K562 (cell line): ENCODE measurements at regions not wholly inside any gene's neighbourhood (a gene's known extent, or its start where the extent isn't known, plus 50 kb on each side); places are given as distances from the start of the nearest gene placed in this dataset.

Source experiments
- CBX3 ChIP-seq, 2 experiments: IDR thresholded peaks; 1 replicate in 1 of 2; 2 replicates in 1 of 2; pipeline ENCODE4 v1.6.1; 2012; ENCODE audit warnings: inconsistent platforms in 2 of 2, low read length in 2 of 2, borderline replicate concordance in 1 of 2, control low read depth in 1 of 2
- CCAR2 ChIP-seq: fragments of 200-400 bp; formaldehyde crosslinking; IDR thresholded peaks from 2 replicates; pipeline ENCODE4 v1.6.1; 2017; ENCODE audit warnings: mild to moderate bottlenecking, low read depth, low read length
- ESRRA ChIP-seq: fragments of 450-650 bp; IDR thresholded peaks from 2 replicates; pipeline ENCODE4 v1.6.1; 2014; ENCODE audit warnings: low read depth, mild to moderate bottlenecking, moderate library complexity, borderline replicate concordance
- EZH2 ChIP-seq: IDR thresholded peaks from 2 replicates; pipeline ENCODE4 v1.6.1; 2012; ENCODE audit warnings: low read depth, mild to moderate bottlenecking, inconsistent platforms, low read length, borderline replicate concordance
- HMG20B ChIP-seq: fragments of 250-450 bp; sonication (Bioruptor Pico); IDR thresholded peaks from 2 replicates; pipeline ENCODE4 v1.5.0; 2021; ENCODE audit warnings: mild to moderate bottlenecking
- MCM5 ChIP-seq: fragments of 450-650 bp; IDR thresholded peaks from 2 replicates; pipeline ENCODE4 v1.6.1; 2016; ENCODE audit warnings: low read depth
- NCOA4 ChIP-seq: fragments of 450-650 bp; IDR thresholded peaks from 2 replicates; pipeline ENCODE4 v1.6.1; 2018; ENCODE audit warnings: mild to moderate bottlenecking; ENCODE audit not compliant: partially characterized antibody
- NFE2L1 ChIP-seq: fragments of 450-650 bp; IDR thresholded peaks from 2 replicates; pipeline ENCODE4 v1.6.1; 2016; ENCODE audit warnings: missing genetic modification characterization, low read depth, mild to moderate bottlenecking, missing compliant biosample characterization, moderate library complexity, borderline replicate concordance
- RCOR1 ChIP-seq, 2 experiments: IDR thresholded peaks; 2 replicates each; pipeline ENCODE4 v1.6.1; 2012; ENCODE audit warnings: low read depth in 2 of 2, low read length in 2 of 2, borderline replicate concordance in 1 of 2, improper control_type of control experiment in 1 of 2
- RFX7 ChIP-seq: fragments of 250-450 bp; sonication (Bioruptor Pico); IDR thresholded peaks from 2 replicates; pipeline ENCODE4 v1.5.1; 2021; ENCODE audit warnings: mild to moderate bottlenecking
- SNIP1 ChIP-seq: fragments of 450-650 bp; IDR thresholded peaks from 2 replicates; pipeline ENCODE4 v1.7.1; 2017; ENCODE audit warnings: low read depth, mild to moderate bottlenecking
- ZNF174 ChIP-seq: fragments of 250-450 bp; sonication (Bioruptor Pico); IDR thresholded peaks from 2 replicates; pipeline ENCODE4 v1.4.0; 2020; ENCODE audit warnings: mild to moderate bottlenecking
- ZNF184 ChIP-seq: sonication (generic); formaldehyde crosslinking; IDR thresholded peaks from 2 replicates; pipeline ENCODE4 v1.5.0; 2020; ENCODE audit warnings: missing genetic modification reagents
- ZNF445 ChIP-seq: fragments of 250-450 bp; sonication (Bioruptor Pico); IDR thresholded peaks from 2 replicates; pipeline ENCODE4 v1.4.0; 2020; ENCODE audit warnings: low read depth, mild to moderate bottlenecking, moderate library complexity
- ZNF586 ChIP-seq: fragments of 450-650 bp; formaldehyde crosslinking; conservative IDR thresholded peaks from 2 replicates; pipeline ENCODE4 v1.4.0; 2020; ENCODE audit warnings: mild to moderate bottlenecking, moderate library complexity
- TF ChIP-seq, protein P1 (sequence below): sonication (generic); formaldehyde crosslinking; IDR thresholded peaks from 2 replicates; pipeline ENCODE4 v1.8.0; 2023; ENCODE audit warnings: missing genetic modification reagents, mild to moderate bottlenecking, borderline replicate concordance
- TF ChIP-seq, protein P2 (sequence below): sonication (generic); formaldehyde crosslinking; IDR thresholded peaks from 2 replicates; pipeline ENCODE4 v1.8.0; 2022; ENCODE audit warnings: missing genetic modification reagents, mild to moderate bottlenecking, borderline replicate concordance

DNA sequence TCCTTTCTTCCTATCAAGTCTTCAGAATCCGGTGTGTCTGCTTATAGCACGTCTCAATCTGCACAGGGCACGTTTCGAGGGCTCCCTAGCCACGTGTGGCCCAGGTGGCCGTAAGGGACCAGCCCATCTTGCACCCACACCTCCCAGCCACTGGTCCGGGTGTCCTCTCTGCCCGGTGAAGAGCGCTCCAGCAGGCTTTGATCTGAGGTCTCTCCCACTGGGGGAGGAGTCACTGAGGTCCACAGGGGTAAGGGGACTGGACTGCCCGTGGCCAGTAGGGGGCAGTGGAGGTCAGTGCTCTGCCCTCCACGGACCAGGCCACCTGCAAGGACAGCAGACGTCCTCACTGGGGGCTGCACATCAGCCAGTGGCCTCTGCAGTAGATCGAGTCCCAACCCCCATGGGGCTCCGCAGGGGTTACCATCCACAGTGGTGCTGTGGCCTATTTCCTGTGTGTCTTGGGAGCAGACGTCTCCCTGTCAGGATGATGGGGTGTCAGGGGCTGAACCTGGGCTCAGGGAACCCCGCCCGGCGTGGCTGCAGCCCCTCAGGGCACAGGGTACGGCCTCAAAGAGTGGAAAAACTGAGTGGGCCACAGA is 204.1 kb upstream of the CIBAR2 start (continued):
- TF ChIP-seq CCAR2 (no peak), EZH2 (no peak), ZNF174 (CRISPR knock-in tag) (no peak), RFX7 (CRISPR knock-in tag) (no peak), ZNF445 (CRISPR knock-in tag) (no peak), ESRRA (peak; percentile 76; the same call in 1 of the 2 replicates), ZNF184 (CRISPR knock-in tag) (no peak), MCM5 (no peak), HMG20B (CRISPR knock-in tag) (no peak), NCOA4 (no peak), RCOR1 (IDR thresholded peaks at IDR 0.05; ENCODE audit: borderline replicate concordance in 1 of 2, low read depth in 2 of 2, low read length in 2 of 2) (peak in 1 of 2 experiments; percentile 74; a peak in 2 of 4 replicates), NFE2L1 (tag) (no peak), SNIP1 (no peak), ZNF586 (CRISPR knock-in tag) (no peak), CBX3 (IDR thresholded peaks at IDR 0.05; ENCODE audit: borderline replicate concordance in 1 of 2, low read length in 2 of 2) (peak in 1 of 2 experiments; percentile 62; a peak in 2 of 3 replicates)
- TF ChIP-seq, protein P1, sequence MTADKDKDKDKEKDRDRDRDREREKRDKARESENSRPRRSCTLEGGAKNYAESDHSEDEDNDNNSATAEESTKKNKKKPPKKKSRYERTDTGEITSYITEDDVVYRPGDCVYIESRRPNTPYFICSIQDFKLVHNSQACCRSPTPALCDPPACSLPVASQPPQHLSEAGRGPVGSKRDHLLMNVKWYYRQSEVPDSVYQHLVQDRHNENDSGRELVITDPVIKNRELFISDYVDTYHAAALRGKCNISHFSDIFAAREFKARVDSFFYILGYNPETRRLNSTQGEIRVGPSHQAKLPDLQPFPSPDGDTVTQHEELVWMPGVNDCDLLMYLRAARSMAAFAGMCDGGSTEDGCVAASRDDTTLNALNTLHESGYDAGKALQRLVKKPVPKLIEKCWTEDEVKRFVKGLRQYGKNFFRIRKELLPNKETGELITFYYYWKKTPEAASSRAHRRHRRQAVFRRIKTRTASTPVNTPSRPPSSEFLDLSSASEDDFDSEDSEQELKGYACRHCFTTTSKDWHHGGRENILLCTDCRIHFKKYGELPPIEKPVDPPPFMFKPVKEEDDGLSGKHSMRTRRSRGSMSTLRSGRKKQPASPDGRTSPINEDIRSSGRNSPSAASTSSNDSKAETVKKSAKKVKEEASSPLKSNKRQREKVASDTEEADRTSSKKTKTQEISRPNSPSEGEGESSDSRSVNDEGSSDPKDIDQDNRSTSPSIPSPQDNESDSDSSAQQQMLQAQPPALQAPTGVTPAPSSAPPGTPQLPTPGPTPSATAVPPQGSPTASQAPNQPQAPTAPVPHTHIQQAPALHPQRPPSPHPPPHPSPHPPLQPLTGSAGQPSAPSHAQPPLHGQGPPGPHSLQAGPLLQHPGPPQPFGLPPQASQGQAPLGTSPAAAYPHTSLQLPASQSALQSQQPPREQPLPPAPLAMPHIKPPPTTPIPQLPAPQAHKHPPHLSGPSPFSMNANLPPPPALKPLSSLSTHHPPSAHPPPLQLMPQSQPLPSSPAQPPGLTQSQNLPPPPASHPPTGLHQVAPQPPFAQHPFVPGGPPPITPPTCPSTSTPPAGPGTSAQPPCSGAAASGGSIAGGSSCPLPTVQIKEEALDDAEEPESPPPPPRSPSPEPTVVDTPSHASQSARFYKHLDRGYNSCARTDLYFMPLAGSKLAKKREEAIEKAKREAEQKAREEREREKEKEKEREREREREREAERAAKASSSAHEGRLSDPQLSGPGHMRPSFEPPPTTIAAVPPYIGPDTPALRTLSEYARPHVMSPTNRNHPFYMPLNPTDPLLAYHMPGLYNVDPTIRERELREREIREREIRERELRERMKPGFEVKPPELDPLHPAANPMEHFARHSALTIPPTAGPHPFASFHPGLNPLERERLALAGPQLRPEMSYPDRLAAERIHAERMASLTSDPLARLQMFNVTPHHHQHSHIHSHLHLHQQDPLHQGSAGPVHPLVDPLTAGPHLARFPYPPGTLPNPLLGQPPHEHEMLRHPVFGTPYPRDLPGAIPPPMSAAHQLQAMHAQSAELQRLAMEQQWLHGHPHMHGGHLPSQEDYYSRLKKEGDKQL (CRISPR knock-in tag): no peak
- TF ChIP-seq, protein P2, sequence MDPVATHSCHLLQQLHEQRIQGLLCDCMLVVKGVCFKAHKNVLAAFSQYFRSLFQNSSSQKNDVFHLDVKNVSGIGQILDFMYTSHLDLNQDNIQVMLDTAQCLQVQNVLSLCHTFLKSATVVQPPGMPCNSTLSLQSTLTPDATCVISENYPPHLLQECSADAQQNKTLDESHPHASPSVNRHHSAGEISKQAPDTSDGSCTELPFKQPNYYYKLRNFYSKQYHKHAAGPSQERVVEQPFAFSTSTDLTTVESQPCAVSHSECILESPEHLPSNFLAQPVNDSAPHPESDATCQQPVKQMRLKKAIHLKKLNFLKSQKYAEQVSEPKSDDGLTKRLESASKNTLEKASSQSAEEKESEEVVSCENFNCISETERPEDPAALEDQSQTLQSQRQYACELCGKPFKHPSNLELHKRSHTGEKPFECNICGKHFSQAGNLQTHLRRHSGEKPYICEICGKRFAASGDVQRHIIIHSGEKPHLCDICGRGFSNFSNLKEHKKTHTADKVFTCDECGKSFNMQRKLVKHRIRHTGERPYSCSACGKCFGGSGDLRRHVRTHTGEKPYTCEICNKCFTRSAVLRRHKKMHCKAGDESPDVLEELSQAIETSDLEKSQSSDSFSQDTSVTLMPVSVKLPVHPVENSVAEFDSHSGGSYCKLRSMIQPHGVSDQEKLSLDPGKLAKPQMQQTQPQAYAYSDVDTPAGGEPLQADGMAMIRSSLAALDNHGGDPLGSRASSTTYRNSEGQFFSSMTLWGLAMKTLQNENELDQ (CRISPR knock-in tag): no peak
